A673 (cell line): ENCODE measurements at regions not wholly inside any gene's neighbourhood (a gene's known extent, or its start where the extent isn't known, plus 50 kb on each side); places are given as distances from the start of the nearest gene placed in this dataset.

ENCODE experiments used
- BruUV-seq: library from RNA; stranded (reverse); fragments of 400-500 nt; replicated peaks from 2 replicates; lab custom pipeline; 2021; lab: Mats Ljungman, UMichigan
- CTCF ChIA-PET: fragments of 300-600 bp; sonication (Branson Sonifier 250); formaldehyde crosslinking; loops from one replicate; lab custom pipeline; 2022; ENCODE audit warnings: antibody characterized with exemption; lab: Charles Lee
- POLR2A ChIA-PET: fragments of 300-600 bp; sonication (Branson Sonifier 250); formaldehyde crosslinking; loops from one replicate; lab custom pipeline; 2022; ENCODE audit warnings: antibody characterized with exemption; ENCODE audit not compliant: low non-redundant PET; lab: Charles Lee
- DNase-seq: peaks from one replicate; pipeline ENCODE4 v3.0.0-alpha.2; 2015; ENCODE audit warnings: low spot score
- H3K27ac ChIP-seq: fragments of 200-600 bp; sonication (generic); 2 replicates; pipeline ENCODE4 v1.5.1; 2016; ENCODE audit warnings: mixed run types, low read depth, mild to moderate bottlenecking, mixed read lengths, antibody characterized with exemption, low read length; ENCODE audit not compliant: poor library complexity, severe bottlenecking
- H3K27me3 ChIP-seq: fragments of 200-600 bp; sonication (generic); replicated peaks from 2 replicates; pipeline ENCODE4 v1.6.1; 2017; ENCODE audit warnings: mixed run types, low read depth, mild to moderate bottlenecking, mixed read lengths, antibody characterized with exemption, low read length; ENCODE audit not compliant: insufficient read depth, poor library complexity
- H3K36me3 ChIP-seq: fragments of 200-600 bp; sonication (generic); 2 replicates; pipeline ENCODE4 v1.6.1; 2016; ENCODE audit warnings: mixed run types, mild to moderate bottlenecking, mixed read lengths, antibody characterized with exemption, low read length; ENCODE audit not compliant: insufficient read depth, poor library complexity, severe bottlenecking
- H3K4me1 ChIP-seq: fragments of 200-600 bp; sonication (generic); 2 replicates; pipeline ENCODE4 v1.6.1; 2017; ENCODE audit warnings: mixed run types, mild to moderate bottlenecking, mixed read lengths, antibody characterized with exemption, low read length; ENCODE audit not compliant: insufficient read depth, poor library complexity, severe bottlenecking
- H3K4me3 ChIP-seq: fragments of 200-600 bp; sonication (generic); 2 replicates; pipeline ENCODE4 v1.5.1; 2016; ENCODE audit warnings: low read depth, mixed run types, mild to moderate bottlenecking, mixed read lengths, low read length; ENCODE audit not compliant: poor library complexity, severe bottlenecking
- H3K9me3 ChIP-seq: fragments of 200-600 bp; sonication (generic); 2 replicates; pipeline ENCODE4 v1.6.1; 2016; ENCODE audit warnings: mixed run types, low read depth, mild to moderate bottlenecking, mixed read lengths, antibody characterized with exemption, low read length; ENCODE audit not compliant: poor library complexity, severe bottlenecking
- EZH2 ChIP-seq: fragments of 200-600 bp; sonication (generic); IDR thresholded peaks from 2 replicates; pipeline ENCODE4 v1.6.1; 2017; ENCODE audit warnings: borderline replicate concordance, low read depth, mild to moderate bottlenecking, mixed read lengths, antibody characterized with exemption, low read length; ENCODE audit not compliant: poor library complexity, severe bottlenecking
- intact Hi-C: fragments of 100-400 bp; cut with micrococcal nuclease; formaldehyde crosslinking; loops from one replicate; pipeline ENCODE4 v1.10.0; 2022; ENCODE audit not compliant: unreplicated experiment
- TF ChIP-seq, protein P1 (sequence below): fragments of 300-800, 200-600 bp; sonication (generic); conservative IDR thresholded peaks from 2 replicates; pipeline ENCODE4 v1.5.1; 2017; ENCODE audit warnings: low read depth, mild to moderate bottlenecking, antibody characterized with exemption, low read length, moderate library complexity, mixed read lengths

DNA sequence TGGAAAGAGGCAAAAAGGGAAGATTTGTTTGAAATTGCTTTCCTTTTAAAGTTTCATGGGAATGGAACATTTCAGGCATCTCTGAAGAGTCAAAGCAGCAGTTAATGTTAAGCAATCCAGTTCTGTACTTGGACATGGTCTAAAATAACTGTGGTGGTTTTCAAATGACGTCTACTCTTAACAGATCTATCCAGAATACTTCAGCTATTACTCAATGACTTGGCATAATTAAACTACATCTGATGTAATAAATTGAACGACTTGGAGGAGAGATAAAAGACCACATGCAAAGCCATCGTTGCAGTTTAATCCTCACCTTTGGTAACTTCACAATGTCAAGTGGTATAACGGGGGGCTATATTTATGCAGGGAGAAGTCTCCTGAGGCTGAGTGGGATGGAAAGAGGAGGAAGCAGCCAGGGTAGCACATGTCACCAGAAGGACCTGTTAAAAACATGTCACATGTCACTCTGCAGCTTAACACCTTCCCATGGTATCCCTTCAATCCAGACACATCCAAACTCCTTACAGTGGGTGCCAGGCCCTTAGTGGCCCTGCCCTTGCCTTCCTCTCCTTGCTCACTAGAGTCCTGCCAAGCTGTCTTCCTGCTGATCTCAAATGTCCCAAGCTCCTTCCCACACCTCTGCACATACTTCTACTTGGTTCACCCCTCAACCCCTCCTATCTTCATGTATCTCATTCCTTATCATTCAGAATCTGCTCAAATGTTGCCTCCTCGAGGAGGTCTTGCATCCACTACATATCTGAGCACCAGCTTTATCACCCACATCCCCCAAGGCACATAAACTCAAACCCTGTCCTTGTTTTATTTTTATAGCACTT, 327.8 kb downstream of the SUCLA2 start:
- H3K27ac ChIP-seq: no peak overlapping the region
- POLR2A ChIA-PET: no interaction called here
- intact Hi-C loops: no loop called here
- H3K36me3 ChIP-seq: no peaks in the 10 kb centered on the region
- H3K4me3 ChIP-seq: no peak overlapping the region
- H3K27me3 ChIP-seq: no peaks in the 10 kb centered on the region
- BruUV-seq: no TSS peak
- CTCF ChIA-PET: no interaction called here
- DNase-seq: no peak
- no peaks in the 10 kb centered on the region for H3K9me3 ChIP-seq
- H3K4me1 ChIP-seq: no peaks in the 10 kb centered on the region
- TF ChIP-seq, protein P1, sequence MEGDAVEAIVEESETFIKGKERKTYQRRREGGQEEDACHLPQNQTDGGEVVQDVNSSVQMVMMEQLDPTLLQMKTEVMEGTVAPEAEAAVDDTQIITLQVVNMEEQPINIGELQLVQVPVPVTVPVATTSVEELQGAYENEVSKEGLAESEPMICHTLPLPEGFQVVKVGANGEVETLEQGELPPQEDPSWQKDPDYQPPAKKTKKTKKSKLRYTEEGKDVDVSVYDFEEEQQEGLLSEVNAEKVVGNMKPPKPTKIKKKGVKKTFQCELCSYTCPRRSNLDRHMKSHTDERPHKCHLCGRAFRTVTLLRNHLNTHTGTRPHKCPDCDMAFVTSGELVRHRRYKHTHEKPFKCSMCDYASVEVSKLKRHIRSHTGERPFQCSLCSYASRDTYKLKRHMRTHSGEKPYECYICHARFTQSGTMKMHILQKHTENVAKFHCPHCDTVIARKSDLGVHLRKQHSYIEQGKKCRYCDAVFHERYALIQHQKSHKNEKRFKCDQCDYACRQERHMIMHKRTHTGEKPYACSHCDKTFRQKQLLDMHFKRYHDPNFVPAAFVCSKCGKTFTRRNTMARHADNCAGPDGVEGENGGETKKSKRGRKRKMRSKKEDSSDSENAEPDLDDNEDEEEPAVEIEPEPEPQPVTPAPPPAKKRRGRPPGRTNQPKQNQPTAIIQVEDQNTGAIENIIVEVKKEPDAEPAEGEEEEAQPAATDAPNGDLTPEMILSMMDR: no peak
- no peak for TF ChIP-seq EZH2

DNA sequence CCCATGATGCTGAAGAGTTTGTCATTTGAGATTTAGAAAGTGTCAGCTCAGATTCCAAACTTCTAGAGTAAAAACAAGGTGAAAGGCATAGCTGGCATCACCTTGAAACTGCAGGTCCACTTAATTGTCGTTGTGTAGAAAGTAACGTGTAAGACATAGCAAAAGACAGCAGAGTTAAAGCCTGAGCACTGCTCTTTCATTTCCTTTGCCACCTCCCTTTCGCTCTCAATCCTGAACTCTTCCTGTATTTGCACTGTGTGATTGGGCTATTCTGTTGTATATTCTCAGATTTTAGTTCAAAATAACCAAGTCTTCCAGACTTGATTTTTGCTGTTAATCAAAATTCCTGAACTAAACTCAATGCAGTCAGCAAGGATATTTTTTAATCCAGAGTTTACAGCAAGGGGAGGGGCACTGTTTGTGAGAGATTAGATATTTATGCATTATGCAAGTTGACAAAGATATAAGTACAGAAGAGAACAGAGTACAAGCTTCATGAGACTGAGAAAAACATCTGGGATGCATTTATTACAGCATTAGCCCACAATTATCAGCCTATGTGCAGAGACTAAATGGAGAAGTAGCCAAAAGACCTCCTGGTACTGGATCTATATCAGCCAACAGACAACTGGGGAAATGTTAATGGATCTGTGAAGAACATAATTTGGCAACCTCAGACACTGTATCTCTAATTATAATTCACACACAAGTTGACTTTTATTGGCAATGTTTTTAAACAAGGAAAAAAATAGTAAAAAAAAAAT, 328.6 kb downstream of the SUCLA2 start:
- CTCF ChIA-PET: no interaction called here
- DNase-seq: no peak

DNA sequence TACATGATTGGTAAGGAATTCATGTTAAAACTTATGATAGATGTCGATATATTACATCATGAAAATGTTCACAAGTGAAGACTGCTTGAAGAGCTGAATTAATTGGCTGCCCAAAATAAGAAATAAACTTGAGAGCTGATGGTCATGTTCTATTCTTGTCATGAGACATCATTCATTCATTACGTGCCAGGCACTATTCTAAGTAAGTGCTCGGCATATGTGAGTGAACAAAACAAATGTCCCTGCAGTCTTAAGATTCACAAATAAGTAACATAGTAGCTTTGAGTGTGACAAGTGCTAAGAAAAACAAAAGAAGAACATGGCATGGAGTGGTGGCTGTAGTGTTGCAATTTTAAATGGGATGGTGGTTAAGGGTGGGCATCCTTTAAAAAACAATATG, 329.3 kb downstream of the SUCLA2 start:
- Histone ChIP-seq H3K36me3 (no peaks in the 10 kb centered on the region), H3K4me1 (no peaks in the 10 kb centered on the region), H3K4me3 (no peak overlapping the region), H3K9me3 (no peaks in the 10 kb centered on the region), H3K27ac (no peak overlapping the region), H3K27me3 (no peaks in the 10 kb centered on the region)
- no peak for DNase-seq
- BruUV-seq: no TSS peak
- ChIA-PET POLR2A (no interaction called here), CTCF (no interaction called here)
- TF ChIP-seq, protein P1: no peak
- TF ChIP-seq EZH2: no peak
- intact Hi-C loops: no loop called here

More for the DNA sequence above, 328.6 kb downstream of the SUCLA2 start:
- no peaks in the 10 kb centered on the region for H3K36me3 ChIP-seq
- H3K27ac ChIP-seq: no peak overlapping the region
- no TSS peak for BruUV-seq
- TF ChIP-seq, protein P1: no peak
- no peak for TF ChIP-seq EZH2
- intact Hi-C loops: no loop called here
- POLR2A ChIA-PET: no interaction called here
- no peaks in the 10 kb centered on the region for H3K4me1 ChIP-seq
- no peaks in the 10 kb centered on the region for H3K9me3 ChIP-seq
- H3K4me3 ChIP-seq: no peak overlapping the region
- no peaks in the 10 kb centered on the region for H3K27me3 ChIP-seq
